Neural progenitor cell (in vitro differentiated cells): ENCODE measurements at regions not wholly inside any gene's neighbourhood (a gene's known extent, or its start where the extent isn't known, plus 50 kb on each side); places are given as distances from the start of the nearest gene placed in this dataset.

Experiments
- EZH2 ChIP-seq: fragments of 200-600 bp; sonication (generic); IDR thresholded peaks from 2 replicates; pipeline ENCODE4 v1.6.1; 2017; ENCODE audit warnings: antibody characterized with exemption, mild to moderate bottlenecking, moderate library complexity
- EZH2phosphoT487 ChIP-seq: fragments of 200-600 bp; sonication (generic); IDR thresholded peaks from 2 replicates; pipeline ENCODE4 v1.6.1; 2017; ENCODE audit warnings: antibody characterized with exemption
- TF ChIP-seq, protein P1 (sequence below): fragments of 200-600 bp; sonication (generic); IDR thresholded peaks from 2 replicates; pipeline ENCODE4 v1.5.1; 2017; ENCODE audit warnings: antibody characterized with exemption, mild to moderate bottlenecking

- TF ChIP-seq, protein P1, sequence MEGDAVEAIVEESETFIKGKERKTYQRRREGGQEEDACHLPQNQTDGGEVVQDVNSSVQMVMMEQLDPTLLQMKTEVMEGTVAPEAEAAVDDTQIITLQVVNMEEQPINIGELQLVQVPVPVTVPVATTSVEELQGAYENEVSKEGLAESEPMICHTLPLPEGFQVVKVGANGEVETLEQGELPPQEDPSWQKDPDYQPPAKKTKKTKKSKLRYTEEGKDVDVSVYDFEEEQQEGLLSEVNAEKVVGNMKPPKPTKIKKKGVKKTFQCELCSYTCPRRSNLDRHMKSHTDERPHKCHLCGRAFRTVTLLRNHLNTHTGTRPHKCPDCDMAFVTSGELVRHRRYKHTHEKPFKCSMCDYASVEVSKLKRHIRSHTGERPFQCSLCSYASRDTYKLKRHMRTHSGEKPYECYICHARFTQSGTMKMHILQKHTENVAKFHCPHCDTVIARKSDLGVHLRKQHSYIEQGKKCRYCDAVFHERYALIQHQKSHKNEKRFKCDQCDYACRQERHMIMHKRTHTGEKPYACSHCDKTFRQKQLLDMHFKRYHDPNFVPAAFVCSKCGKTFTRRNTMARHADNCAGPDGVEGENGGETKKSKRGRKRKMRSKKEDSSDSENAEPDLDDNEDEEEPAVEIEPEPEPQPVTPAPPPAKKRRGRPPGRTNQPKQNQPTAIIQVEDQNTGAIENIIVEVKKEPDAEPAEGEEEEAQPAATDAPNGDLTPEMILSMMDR, result no peak
- no peak for TF ChIP-seq EZH2
- TF ChIP-seq EZH2phosphoT487, result no peak
Measured at GRCh38 chrX:67104982-67105757, 438.7 kb upstream of the AR start.
